Chondrocyte (in vitro differentiated cells): ENCODE measurements at regions not wholly inside any gene's neighbourhood (a gene's known extent, or its start where the extent isn't known, plus 50 kb on each side); places are given as distances from the start of the nearest gene placed in this dataset.

ENCODE experiments used
- DNase-seq: peaks from one replicate; pipeline ENCODE4 v3.0.0; 2021; ENCODE audit warnings: mixed read lengths, low spot score
- H3K27ac Mint-ChIP-seq: one replicate; pipeline ENCODE4 v1.8.0; 2021; ENCODE audit warnings: mild to moderate bottlenecking, moderate library complexity, mixed read lengths; ENCODE audit not compliant: unreplicated experiment
- H3K27me3 Mint-ChIP-seq: 2 replicates; pipeline ENCODE4 v1.8.0; 2021; ENCODE audit warnings: low read depth, mixed read lengths
- H3K36me3 Mint-ChIP-seq: 2 replicates; pipeline ENCODE4 v1.8.0; 2021; ENCODE audit warnings: low read depth, mixed read lengths
- H3K4me1 Mint-ChIP-seq: 2 replicates; pipeline ENCODE4 v1.8.0; 2021; ENCODE audit warnings: low read depth, mild to moderate bottlenecking, mixed read lengths
- H3K4me3 Mint-ChIP-seq: one replicate; pipeline ENCODE4 v1.8.0; 2021; ENCODE audit warnings: mild to moderate bottlenecking, moderate library complexity, mixed read lengths; ENCODE audit not compliant: unreplicated experiment
- H3K9me3 Mint-ChIP-seq: 2 replicates; pipeline ENCODE4 v1.8.0; 2021; ENCODE audit warnings: low read depth, mixed read lengths
- CTCF ChIP-seq: fragments of 200-600 bp; sonication (generic); IDR thresholded peaks from 2 replicates; pipeline ENCODE4 v1.5.0; 2021; ENCODE audit warnings: antibody characterized with exemption, mild to moderate bottlenecking, moderate library complexity

DNA sequence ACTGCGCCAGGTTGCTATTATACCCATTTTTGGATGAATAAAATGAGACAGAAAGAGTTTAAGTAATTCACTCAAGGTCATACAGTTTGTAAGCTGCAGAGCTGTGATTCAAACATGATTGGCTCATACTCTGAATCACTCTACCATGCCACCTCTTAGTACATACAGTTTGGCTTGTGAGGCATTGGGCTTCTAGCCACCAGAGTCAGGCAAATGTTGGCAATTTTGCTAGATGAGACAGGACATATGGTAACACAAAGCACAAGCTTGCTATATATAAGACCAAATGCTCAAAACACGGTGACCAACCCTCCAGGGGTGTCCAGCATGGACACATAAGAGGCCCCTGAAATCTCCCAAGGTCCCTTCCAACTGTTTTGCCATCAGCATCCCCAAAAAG lies 236.0 kb upstream of the IRX5 start:
- no peak for DNase-seq
- TF ChIP-seq CTCF = no peak
- peaks cover 19% of the 10 kb centered on the region for H3K27me3 Mint-ChIP-seq
- H3K9me3 Mint-ChIP-seq = peaks cover 3% of the 10 kb centered on the region
- no peaks in the 10 kb centered on the region for H3K36me3 Mint-ChIP-seq
- no peak overlapping the region for H3K27ac Mint-ChIP-seq
- no peaks in the 10 kb centered on the region for H3K4me1 Mint-ChIP-seq
- H3K4me3 Mint-ChIP-seq = no peak overlapping the region

- no peak overlapping the region for H3K27ac Mint-ChIP-seq
- H3K27me3 Mint-ChIP-seq = peaks cover 19% of the 10 kb centered on the region
- no peak for DNase-seq
- H3K9me3 Mint-ChIP-seq = peaks cover 3% of the 10 kb centered on the region
- no peaks in the 10 kb centered on the region for H3K36me3 Mint-ChIP-seq
- no peak overlapping the region for H3K4me3 Mint-ChIP-seq
- no peak for TF ChIP-seq CTCF
- no peaks in the 10 kb centered on the region for H3K4me1 Mint-ChIP-seq
Measured at GRCh38 chr16:54693864-54694263, 236.8 kb upstream of the IRX5 start.

- no peak for TF ChIP-seq CTCF
- no peak overlapping the region for H3K4me3 Mint-ChIP-seq
- H3K27ac Mint-ChIP-seq = no peak overlapping the region
- no peaks in the 10 kb centered on the region for H3K4me1 Mint-ChIP-seq
- no peak for DNase-seq
- peaks cover 17% of the 10 kb centered on the region for H3K27me3 Mint-ChIP-seq
- H3K9me3 Mint-ChIP-seq = peaks cover 3% of the 10 kb centered on the region
- no peaks in the 10 kb centered on the region for H3K36me3 Mint-ChIP-seq
Measured at GRCh38 chr16:54690710-54691109, 240.0 kb upstream of the IRX5 start.

GRCh38 chr16:54690306-54690705 lies 240.4 kb upstream of the IRX5 start:
- Mint-ChIP-seq H3K4me1 (no peaks in the 10 kb centered on the region), H3K36me3 (no peaks in the 10 kb centered on the region), H3K27ac (no peak overlapping the region), H3K27me3 (peaks cover 15% of the 10 kb centered on the region), H3K9me3 (peaks cover 3% of the 10 kb centered on the region), H3K4me3 (no peak overlapping the region)
- DNase-seq = no peak
- no peak for TF ChIP-seq CTCF

GRCh38 chr16:54689072-54689865 lies 241.4 kb upstream of the IRX5 start:
- peaks cover 17% of the 10 kb centered on the region for H3K27me3 Mint-ChIP-seq
- H3K27ac Mint-ChIP-seq = no peak overlapping the region
- no peaks in the 10 kb centered on the region for H3K4me1 Mint-ChIP-seq
- TF ChIP-seq CTCF = no peak
- H3K36me3 Mint-ChIP-seq = no peaks in the 10 kb centered on the region
- peaks cover 3% of the 10 kb centered on the region for H3K9me3 Mint-ChIP-seq
- H3K4me3 Mint-ChIP-seq = no peak overlapping the region
- no peak for DNase-seq
